HCT116 (cell line): ENCODE measurements at regions not wholly inside any gene's neighbourhood (a gene's known extent, or its start where the extent isn't known, plus 50 kb on each side); places are given as distances from the start of the nearest gene placed in this dataset.

Experiments
- CEBPB ChIP-seq: IDR thresholded peaks from 2 replicates; pipeline ENCODE4 v1.6.1; 2012; ENCODE audit warnings: low read depth
- CTCF ChIP-seq, 3 experiments: fragments of 200-600 bp in 1 of 3; sonication (generic) in 1 of 3; IDR thresholded peaks in 2 of 3; conservative IDR thresholded peaks in 1 of 3; 2 replicates each; pipeline ENCODE4 v1.5.1; 2012 to 2017; ENCODE audit warnings: low read depth in 2 of 3, low read length in 2 of 3, antibody characterized with exemption in 1 of 3, borderline replicate concordance in 1 of 3, control low read depth in 1 of 3, mild to moderate bottlenecking in 1 of 3, mixed read lengths in 1 of 3, mixed run types in 1 of 3, moderate library complexity in 1 of 3; ENCODE audit not compliant: insufficient read depth in 1 of 3
- POLR2AphosphoS5 ChIP-seq: IDR thresholded peaks from 2 replicates; pipeline ENCODE4 v1.6.1; 2011; ENCODE audit warnings: mild to moderate bottlenecking, low read depth, low read length, moderate library complexity
- SIN3A ChIP-seq: IDR thresholded peaks from 2 replicates; pipeline ENCODE4 v1.6.1; 2012; ENCODE audit warnings: low read depth
- SP1 ChIP-seq: IDR thresholded peaks from 2 replicates; pipeline ENCODE4 v1.6.1; 2012; ENCODE audit warnings: low read depth
- TF ChIP-seq, protein P1 (sequence below): IDR thresholded peaks from 2 replicates; pipeline ENCODE4 v1.6.1; 2011; ENCODE audit warnings: mild to moderate bottlenecking, low read length, moderate library complexity; ENCODE audit not compliant: insufficient replicate concordance; ENCODE audit errors: extremely low read depth

GRCh38 chr17:13759518-13760335, 158.0 kb upstream of the HS3ST3A1 start:
- TF ChIP-seq, protein P1, sequence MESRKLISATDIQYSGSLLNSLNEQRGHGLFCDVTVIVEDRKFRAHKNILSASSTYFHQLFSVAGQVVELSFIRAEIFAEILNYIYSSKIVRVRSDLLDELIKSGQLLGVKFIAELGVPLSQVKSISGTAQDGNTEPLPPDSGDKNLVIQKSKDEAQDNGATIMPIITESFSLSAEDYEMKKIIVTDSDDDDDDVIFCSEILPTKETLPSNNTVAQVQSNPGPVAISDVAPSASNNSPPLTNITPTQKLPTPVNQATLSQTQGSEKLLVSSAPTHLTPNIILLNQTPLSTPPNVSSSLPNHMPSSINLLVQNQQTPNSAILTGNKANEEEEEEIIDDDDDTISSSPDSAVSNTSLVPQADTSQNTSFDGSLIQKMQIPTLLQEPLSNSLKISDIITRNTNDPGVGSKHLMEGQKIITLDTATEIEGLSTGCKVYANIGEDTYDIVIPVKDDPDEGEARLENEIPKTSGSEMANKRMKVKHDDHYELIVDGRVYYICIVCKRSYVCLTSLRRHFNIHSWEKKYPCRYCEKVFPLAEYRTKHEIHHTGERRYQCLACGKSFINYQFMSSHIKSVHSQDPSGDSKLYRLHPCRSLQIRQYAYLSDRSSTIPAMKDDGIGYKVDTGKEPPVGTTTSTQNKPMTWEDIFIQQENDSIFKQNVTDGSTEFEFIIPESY: no peak
- TF ChIP-seq SP1 (no peak), SIN3A (no peak), CTCF (IDR thresholded peaks at IDR 0.05 in 2 of 3, conservative IDR thresholded peaks at IDR 0.05 in 1 of 3; ENCODE audit: borderline replicate concordance in 1 of 3, insufficient read depth in 1 of 3, low read depth in 2 of 3, low read length in 2 of 3) (no peak), POLR2AphosphoS5 (no peak), CEBPB (no peak)
